Activated CD4-positive, alpha-beta T cell treated with anti-CD3 and anti-CD28 coated beads, Interleukin-2, Interleukin-6, amounts not matched to agents 100 ng/mL and 50 ng/mL, durations not matched to agents 16 hours and 8 hours (primary cell): ENCODE measurements at regions not wholly inside any gene's neighbourhood (a gene's known extent, or its start where the extent isn't known, plus 50 kb on each side); places are given as distances from the start of the nearest gene placed in this dataset.

Experiments
- DNase-seq: peaks from one replicate; pipeline ENCODE4 v3.0.0-alpha.2; 2020

- DNase-seq, result no peak
These were observed 148.9 kb upstream of the CIBAR2 start for GRCh38 chr16:85261204-85261603.

- DNase-seq, result no peak
These were observed 149.6 kb upstream of the CIBAR2 start for GRCh38 chr16:85261657-85262557.

GRCh38 chr16:85262558-85263238 is 150.4 kb upstream of the CIBAR2 start:
- DNase-seq, result no peak

- DNase-seq, result no peak
These were observed 150.9 kb upstream of the CIBAR2 start for GRCh38 chr16:85263239-85263585.

GRCh38 chr16:85264752-85265151 is 152.5 kb upstream of the CIBAR2 start:
- DNase-seq, result no peak

- no peak for DNase-seq
These were observed 153.0 kb upstream of the CIBAR2 start for GRCh38 chr16:85265161-85265784.

- no peak for DNase-seq
These were observed 153.5 kb upstream of the CIBAR2 start for GRCh38 chr16:85265810-85266209.

- no peak for DNase-seq
These were observed 154.6 kb upstream of the CIBAR2 start for GRCh38 chr16:85266857-85267256.

- DNase-seq, result no peak
These were observed 155.2 kb upstream of the CIBAR2 start for GRCh38 chr16:85267414-85267945.

GRCh38 chr16:85269165-85269564 is 156.9 kb upstream of the CIBAR2 start:
- no peak for DNase-seq

GRCh38 chr16:85270374-85270773 is 158.1 kb upstream of the CIBAR2 start:
- DNase-seq, result no peak

GRCh38 chr16:85271198-85271597 is 158.9 kb upstream of the CIBAR2 start:
- DNase-seq, result no peak

- DNase-seq, result no peak
These were observed 161.0 kb upstream of the CIBAR2 start for GRCh38 chr16:85273293-85273692.

- DNase-seq, result no peak
These were observed 162.2 kb upstream of the CIBAR2 start for GRCh38 chr16:85274501-85274900.

- no peak for DNase-seq
These were observed 162.7 kb upstream of the CIBAR2 start for GRCh38 chr16:85274924-85275323.

GRCh38 chr16:85275533-85276249 is 163.4 kb upstream of the CIBAR2 start:
- DNase-seq, result peak; percentile 77

GRCh38 chr16:85276258-85276657 is 164.0 kb upstream of the CIBAR2 start:
- DNase-seq, result no peak

- DNase-seq, result no peak
These were observed 164.4 kb upstream of the CIBAR2 start for GRCh38 chr16:85276721-85277120.

GRCh38 chr16:85278839-85279238 is 166.6 kb upstream of the CIBAR2 start:
- no peak for DNase-seq

GRCh38 chr16:85279402-85279801 is 167.1 kb upstream of the CIBAR2 start:
- no peak for DNase-seq

- DNase-seq, result no peak
These were observed 167.7 kb upstream of the CIBAR2 start for GRCh38 chr16:85279825-85280545.

GRCh38 chr16:85281181-85281580 is 168.9 kb upstream of the CIBAR2 start:
- no peak for DNase-seq
